ENCODE measurements at regions not wholly inside any gene's neighbourhood (a gene's known extent, or its start where the extent isn't known, plus 50 kb on each side); places are given as distances from the start of the nearest gene placed in this dataset.

GRCh38 chr16:16879567-16880251 is 500.8 kb downstream of the NPIPA7 start:
- Histone ChIP-seq H3K4me3 (no peak overlapping the region), H3K36me3 (no peaks in the 10 kb centered on the region), H3K4me1 (no peaks in the 10 kb centered on the region), H3K9me3 (no peaks in the 10 kb centered on the region), H3K27ac (no peak overlapping the region), H3K27me3 (peaks cover 0 to 24% of the 10 kb centered on the region in 2 donors)
- DNase-seq (no peak), ATAC-seq (no peak)
- intact Hi-C loops (cut with DNase I) = no loop called here
- TF ChIP-seq, protein P1, sequence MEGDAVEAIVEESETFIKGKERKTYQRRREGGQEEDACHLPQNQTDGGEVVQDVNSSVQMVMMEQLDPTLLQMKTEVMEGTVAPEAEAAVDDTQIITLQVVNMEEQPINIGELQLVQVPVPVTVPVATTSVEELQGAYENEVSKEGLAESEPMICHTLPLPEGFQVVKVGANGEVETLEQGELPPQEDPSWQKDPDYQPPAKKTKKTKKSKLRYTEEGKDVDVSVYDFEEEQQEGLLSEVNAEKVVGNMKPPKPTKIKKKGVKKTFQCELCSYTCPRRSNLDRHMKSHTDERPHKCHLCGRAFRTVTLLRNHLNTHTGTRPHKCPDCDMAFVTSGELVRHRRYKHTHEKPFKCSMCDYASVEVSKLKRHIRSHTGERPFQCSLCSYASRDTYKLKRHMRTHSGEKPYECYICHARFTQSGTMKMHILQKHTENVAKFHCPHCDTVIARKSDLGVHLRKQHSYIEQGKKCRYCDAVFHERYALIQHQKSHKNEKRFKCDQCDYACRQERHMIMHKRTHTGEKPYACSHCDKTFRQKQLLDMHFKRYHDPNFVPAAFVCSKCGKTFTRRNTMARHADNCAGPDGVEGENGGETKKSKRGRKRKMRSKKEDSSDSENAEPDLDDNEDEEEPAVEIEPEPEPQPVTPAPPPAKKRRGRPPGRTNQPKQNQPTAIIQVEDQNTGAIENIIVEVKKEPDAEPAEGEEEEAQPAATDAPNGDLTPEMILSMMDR (IDR thresholded peaks at IDR 0.05) = no peak

DNA sequence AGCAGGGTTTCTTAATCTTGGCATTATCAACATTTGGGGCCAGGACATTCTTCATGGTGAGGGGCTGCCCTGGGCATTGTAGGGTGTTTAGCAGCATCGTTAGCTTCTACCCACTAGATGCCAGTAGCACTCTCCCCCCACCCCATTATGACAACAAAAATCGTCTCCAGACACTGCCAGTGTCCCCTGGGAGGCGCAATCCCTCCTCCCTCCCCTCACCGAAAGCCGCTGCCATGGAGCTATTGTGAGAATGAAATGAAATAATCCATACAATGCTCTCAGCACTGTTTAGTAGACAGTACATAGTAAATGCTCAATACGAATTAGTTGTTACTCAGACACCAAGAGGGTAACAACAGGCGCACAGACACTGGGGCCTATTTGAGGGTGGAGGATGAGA is 502.9 kb downstream of the NPIPA7 start:
- no peak for DNase-seq
- Histone ChIP-seq H3K4me3 (no peak overlapping the region), H3K27ac (no peak overlapping the region), H3K4me1 (no peaks in the 10 kb centered on the region), H3K27me3 (peaks cover 0 to 16% of the 10 kb centered on the region in 2 donors), H3K36me3 (no peaks in the 10 kb centered on the region), H3K9me3 (no peaks in the 10 kb centered on the region)
- ATAC-seq = no peak
- TF ChIP-seq, protein P1 (IDR thresholded peaks at IDR 0.05) = no peak
- intact Hi-C loops (cut with DNase I) = no loop called here

GRCh38 chr16:16882766-16883165 is 503.8 kb downstream of the NPIPA7 start:
- Histone ChIP-seq H3K9me3 (no peaks in the 10 kb centered on the region), H3K36me3 (no peaks in the 10 kb centered on the region), H3K4me1 (no peaks in the 10 kb centered on the region), H3K27me3 (peaks cover 0 to 16% of the 10 kb centered on the region in 2 donors), H3K27ac (no peak overlapping the region), H3K4me3 (no peak overlapping the region)
- TF ChIP-seq, protein P1 (IDR thresholded peaks at IDR 0.05) = no peak
- intact Hi-C loops (cut with DNase I) = no loop called here
- DNase-seq (no peak), ATAC-seq (no peak)

DNA sequence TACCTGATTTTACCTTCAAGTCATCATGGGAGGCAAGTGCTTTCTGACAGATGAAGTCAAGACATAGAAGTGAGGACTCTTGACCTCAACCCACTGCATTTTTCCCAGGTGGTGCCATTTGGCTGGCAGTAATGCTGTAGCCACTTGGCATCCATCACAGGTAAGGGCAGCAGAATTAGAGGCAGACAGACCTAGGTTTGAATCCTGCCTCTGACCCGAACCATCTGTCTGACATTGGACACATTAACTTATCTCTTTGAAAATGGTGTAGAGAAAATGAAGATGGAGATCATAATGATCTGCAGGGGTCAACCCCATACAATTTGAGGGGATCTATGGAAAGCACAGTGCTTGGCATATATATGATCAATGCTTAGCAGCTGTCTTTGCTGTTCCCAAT is 505.5 kb downstream of the NPIPA7 start:
- intact Hi-C loops (cut with DNase I) = no loop called here
- no peaks in the 10 kb centered on the region for H3K9me3 ChIP-seq
- H3K4me3 ChIP-seq = no peak overlapping the region
- DNase-seq (no peak), ATAC-seq (no peak)
- peaks cover 0 to 13% of the 10 kb centered on the region in 2 donors for H3K27me3 ChIP-seq
- no peak overlapping the region for H3K27ac ChIP-seq
- TF ChIP-seq, protein P1 (IDR thresholded peaks at IDR 0.05) = no peak
- H3K4me1 ChIP-seq = no peaks in the 10 kb centered on the region
- no peaks in the 10 kb centered on the region for H3K36me3 ChIP-seq

DNA sequence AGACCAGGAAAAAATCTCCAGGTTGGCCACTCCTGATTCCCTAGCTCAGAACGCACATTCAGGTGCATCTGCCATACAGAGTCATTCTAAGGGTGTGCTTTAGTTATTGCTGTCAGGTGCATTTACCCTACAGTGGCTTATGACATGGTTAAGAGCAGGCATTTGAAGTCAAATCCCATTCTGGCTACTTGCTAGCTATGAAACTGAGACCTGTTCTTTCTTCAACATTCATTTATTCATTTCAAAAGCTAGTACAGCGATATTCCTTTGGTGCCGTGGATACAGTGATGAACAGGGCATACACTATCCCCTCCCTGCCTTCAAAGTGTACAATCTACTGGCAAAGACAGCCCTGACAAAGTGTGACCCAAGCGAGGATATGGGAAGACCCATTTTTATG is 508.3 kb downstream of the NPIPA7 start:
- H3K9me3 ChIP-seq = no peaks in the 10 kb centered on the region
- H3K4me1 ChIP-seq = no peaks in the 10 kb centered on the region
- no peak overlapping the region for H3K4me3 ChIP-seq
- TF ChIP-seq, protein P1 (IDR thresholded peaks at IDR 0.05) = no peak
- intact Hi-C loops (cut with DNase I) = no loop called here
- peaks cover 0 to under 1% of the 10 kb centered on the region in 2 donors for H3K27me3 ChIP-seq
- no peaks in the 10 kb centered on the region for H3K36me3 ChIP-seq
- H3K27ac ChIP-seq = no peak overlapping the region
- no peak for ATAC-seq
- DNase-seq = no peak
